Large intestine (tissue), 3 donors: ENCODE measurements at regions not wholly inside any gene's neighbourhood (a gene's known extent, or its start where the extent isn't known, plus 50 kb on each side); places are given as distances from the start of the nearest gene placed in this dataset.
"Not testable (repeated sequence)": the region's sequence is repeated elsewhere in the genome, so short reads cannot be mapped to it uniquely, and the experiment has no call there.

Source experiments
- DNase-seq, 2 donors: peaks; one replicate each; pipeline versions ENCODE4 v3.0.0 to v3.0.0-alpha.2; 2013
- H3K27ac ChIP-seq: one replicate; pipeline ENCODE4 v1.5.1; 2013; ENCODE audit warnings: low read length
- H3K27me3 ChIP-seq: 2 replicates; pipeline ENCODE4 v1.6.1; 2013; ENCODE audit warnings: low read length; ENCODE audit not compliant: control insufficient read depth, insufficient read depth
- H3K36me3 ChIP-seq: 2 replicates; pipeline ENCODE4 v1.6.1; 2013; ENCODE audit warnings: low read length; ENCODE audit not compliant: control insufficient read depth, insufficient read depth
- H3K4me1 ChIP-seq: one replicate; pipeline ENCODE4 v1.6.1; 2013; ENCODE audit warnings: low read length; ENCODE audit not compliant: control insufficient read depth, insufficient read depth
- H3K4me3 ChIP-seq: one replicate; pipeline ENCODE4 v1.5.1; 2013; ENCODE audit warnings: low read length
- H3K9me3 ChIP-seq: one replicate; pipeline ENCODE4 v1.6.1; 2013; ENCODE audit warnings: mild to moderate bottlenecking, low read depth, low read length, moderate library complexity; ENCODE audit not compliant: control insufficient read depth
- WGBS: methylation state at CpG from one replicate; pipeline ENCODE4 v1.1.5; 2013; ENCODE audit warnings: low lambda C conversion rate; ENCODE audit not compliant: insufficient coverage; 5-methylcytosine and 5-hydroxymethylcytosine counted together

- H3K9me3 ChIP-seq: peaks cover 11% of the 10 kb centered on the region
- not testable (repeated sequence) for H3K4me3 ChIP-seq, H3K27ac ChIP-seq, H3K36me3 ChIP-seq, DNase-seq, H3K4me1 ChIP-seq, H3K27me3 ChIP-seq
- WGBS: no CpG with 5 or more reads among the region's 36 CpGs
Measured at GRCh38 chr18:39308931-39309521, 1743.4 kb upstream of the CELF4 start.

- DNase-seq: no peak
- 80% methylated on average over 1 of the region's 1 CpG for WGBS
- peaks cover 11% of the 10 kb centered on the region for H3K9me3 ChIP-seq
- H3K27me3 ChIP-seq: no peaks in the 10 kb centered on the region
- no peak overlapping the region for H3K4me3 ChIP-seq
- no peaks in the 10 kb centered on the region for H3K36me3 ChIP-seq
- no peak overlapping the region for H3K27ac ChIP-seq
- H3K4me1 ChIP-seq: no peaks in the 10 kb centered on the region
Measured at GRCh38 chr18:39305766-39306165, 1740.2 kb upstream of the CELF4 start.

DNA sequence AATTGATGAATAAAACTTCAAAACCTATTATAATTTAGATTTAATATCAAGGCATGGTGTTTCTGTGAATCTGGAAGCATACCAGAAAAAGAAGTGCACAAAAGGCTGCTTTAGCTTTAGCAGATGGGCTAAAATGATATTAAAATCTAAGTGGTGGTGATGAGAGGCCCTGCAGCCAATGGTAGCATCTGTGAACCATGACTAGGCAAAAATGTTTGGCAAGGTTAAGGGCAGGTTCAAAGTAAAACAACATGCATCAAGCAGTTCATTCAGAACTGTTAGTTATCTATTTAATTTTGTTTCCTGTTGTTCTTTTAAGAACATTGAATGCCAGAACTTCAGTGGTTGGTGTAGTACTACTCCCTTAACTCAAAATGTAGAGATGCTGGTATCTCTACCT is 1736.9 kb upstream of the CELF4 start:
- Histone ChIP-seq H3K36me3 (no peaks in the 10 kb centered on the region), H3K9me3 (no peaks in the 10 kb centered on the region), H3K4me1 (no peaks in the 10 kb centered on the region), H3K4me3 (no peak overlapping the region), H3K27me3 (no peaks in the 10 kb centered on the region), H3K27ac (no peak overlapping the region)
- DNase-seq: no peak

DNA sequence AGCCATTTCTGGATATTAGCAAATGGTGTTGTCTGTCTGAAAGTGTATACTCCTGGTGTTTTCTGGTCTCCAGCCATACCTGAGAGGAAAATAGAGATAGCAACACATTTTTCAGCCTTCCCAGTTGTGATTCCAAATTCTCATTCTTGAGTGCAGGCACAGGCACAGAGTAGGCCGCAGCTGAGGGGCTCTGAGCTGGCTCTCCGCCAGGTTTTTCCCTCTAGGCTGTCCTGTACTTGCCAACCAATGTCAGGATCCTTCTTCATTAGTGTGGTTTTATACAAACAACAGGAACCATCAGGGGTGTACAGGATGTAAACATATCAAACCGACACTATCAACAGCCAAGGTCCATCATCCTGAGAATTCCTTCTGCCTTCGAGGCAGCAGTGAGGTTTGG is 1733.6 kb upstream of the CELF4 start:
- H3K4me3 ChIP-seq: no peak overlapping the region
- H3K27ac ChIP-seq: no peak overlapping the region
- DNase-seq: no peak
- WGBS: no CpG with 5 or more reads among the region's 4 CpGs
- H3K36me3 ChIP-seq: no peaks in the 10 kb centered on the region
- H3K9me3 ChIP-seq: no peaks in the 10 kb centered on the region
- no peaks in the 10 kb centered on the region for H3K4me1 ChIP-seq
- no peaks in the 10 kb centered on the region for H3K27me3 ChIP-seq

- Histone ChIP-seq H3K27me3 (no peaks in the 10 kb centered on the region), H3K4me3 (no peak overlapping the region), H3K36me3 (no peaks in the 10 kb centered on the region), H3K4me1 (no peaks in the 10 kb centered on the region), H3K27ac (no peak overlapping the region), H3K9me3 (no peaks in the 10 kb centered on the region)
- WGBS: no CpG with 5 or more reads among the region's 1 CpG
- no peak for DNase-seq
Measured at GRCh38 chr18:39297225-39297624, 1731.6 kb upstream of the CELF4 start.

DNA sequence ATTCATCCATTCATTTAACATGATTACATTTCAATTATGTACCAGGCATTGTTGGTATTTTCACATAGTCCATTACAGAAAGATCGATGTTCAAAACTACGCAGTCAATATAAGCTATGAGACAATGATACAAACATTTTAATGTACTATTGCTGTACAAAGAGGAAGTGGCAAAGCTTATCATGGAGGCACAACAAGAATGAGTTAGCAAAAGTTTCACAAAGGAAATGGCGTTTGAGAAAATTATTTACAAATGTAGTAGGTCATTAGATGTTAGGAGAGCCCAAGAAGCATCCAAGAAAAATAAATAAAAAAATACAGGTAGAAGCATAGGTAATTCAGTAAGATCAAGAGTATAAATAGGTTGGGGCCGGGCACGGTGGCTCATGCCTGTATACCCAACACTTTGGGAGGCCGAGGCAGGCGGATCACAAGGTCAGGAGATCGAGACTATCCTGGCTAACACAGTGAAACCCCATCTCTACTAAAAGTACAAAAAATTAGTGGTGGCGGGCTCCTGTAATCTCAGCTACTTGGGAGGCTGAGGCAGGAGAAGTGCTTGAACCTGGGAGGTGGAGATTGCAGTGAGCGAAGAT is 1730.8 kb upstream of the CELF4 start:
- H3K4me1 ChIP-seq: no peaks in the 10 kb centered on the region
- DNase-seq: no peak
- WGBS: 100% methylated on average over 3 of the region's 10 CpGs
- H3K4me3 ChIP-seq: no peak overlapping the region
- H3K9me3 ChIP-seq: no peaks in the 10 kb centered on the region
- no peaks in the 10 kb centered on the region for H3K27me3 ChIP-seq
- no peaks in the 10 kb centered on the region for H3K36me3 ChIP-seq
- no peak overlapping the region for H3K27ac ChIP-seq

DNA sequence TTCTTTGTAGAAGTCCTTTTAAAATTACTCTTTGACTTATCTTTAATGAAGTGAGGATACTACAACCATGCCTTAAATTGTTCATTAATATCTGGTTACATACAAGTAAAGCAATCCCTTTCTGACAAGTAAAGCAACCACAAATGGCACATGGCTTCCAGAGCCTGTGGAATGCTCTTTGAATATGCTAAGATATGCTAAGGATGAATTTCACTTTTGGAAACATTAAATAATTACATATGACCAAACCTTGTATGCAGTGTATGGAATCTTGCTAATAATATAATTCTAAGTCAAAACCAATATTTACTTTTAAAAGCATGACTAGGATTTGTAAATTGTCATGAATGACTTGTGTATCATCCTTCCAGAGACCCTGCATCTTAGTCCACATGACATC is 1711.2 kb upstream of the CELF4 start:
- no peaks in the 10 kb centered on the region for H3K36me3 ChIP-seq
- no peak overlapping the region for H3K4me3 ChIP-seq
- DNase-seq: no peak
- no peaks in the 10 kb centered on the region for H3K9me3 ChIP-seq
- no peaks in the 10 kb centered on the region for H3K27me3 ChIP-seq
- H3K27ac ChIP-seq: no peak overlapping the region
- no peaks in the 10 kb centered on the region for H3K4me1 ChIP-seq

DNA sequence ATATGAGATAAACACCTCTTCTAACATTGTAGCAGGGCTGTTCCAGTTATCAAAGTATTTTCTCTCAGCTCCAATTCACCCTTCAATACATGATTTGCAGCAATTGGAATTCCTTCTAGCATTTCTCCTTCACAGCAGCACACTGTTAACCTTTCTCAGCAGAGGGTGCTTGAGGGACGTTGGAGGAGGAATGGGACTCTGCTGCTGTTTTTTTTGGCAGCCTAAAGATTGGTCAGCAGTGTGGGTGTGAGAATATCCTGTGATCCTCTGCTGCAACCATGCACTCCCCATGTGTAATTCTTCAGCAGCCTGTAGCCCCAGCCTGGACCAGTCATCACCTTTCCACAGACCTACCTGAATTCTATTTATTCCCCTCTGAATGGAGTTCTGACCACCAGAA is 1708.9 kb upstream of the CELF4 start:
- DNase-seq: no peak
- Histone ChIP-seq H3K27me3 (no peaks in the 10 kb centered on the region), H3K4me3 (no peak overlapping the region), H3K36me3 (no peaks in the 10 kb centered on the region), H3K27ac (no peak overlapping the region), H3K4me1 (no peaks in the 10 kb centered on the region), H3K9me3 (no peaks in the 10 kb centered on the region)
- no CpG with 5 or more reads among the region's 1 CpG for WGBS

GRCh38 chr18:39272230-39272629 is 1706.6 kb upstream of the CELF4 start:
- WGBS: no CpG with 5 or more reads among the region's 1 CpG
- no peaks in the 10 kb centered on the region for H3K27me3 ChIP-seq
- no peak overlapping the region for H3K27ac ChIP-seq
- H3K9me3 ChIP-seq: no peaks in the 10 kb centered on the region
- no peak overlapping the region for H3K4me3 ChIP-seq
- H3K36me3 ChIP-seq: no peaks in the 10 kb centered on the region
- no peak for DNase-seq
- no peaks in the 10 kb centered on the region for H3K4me1 ChIP-seq

DNA sequence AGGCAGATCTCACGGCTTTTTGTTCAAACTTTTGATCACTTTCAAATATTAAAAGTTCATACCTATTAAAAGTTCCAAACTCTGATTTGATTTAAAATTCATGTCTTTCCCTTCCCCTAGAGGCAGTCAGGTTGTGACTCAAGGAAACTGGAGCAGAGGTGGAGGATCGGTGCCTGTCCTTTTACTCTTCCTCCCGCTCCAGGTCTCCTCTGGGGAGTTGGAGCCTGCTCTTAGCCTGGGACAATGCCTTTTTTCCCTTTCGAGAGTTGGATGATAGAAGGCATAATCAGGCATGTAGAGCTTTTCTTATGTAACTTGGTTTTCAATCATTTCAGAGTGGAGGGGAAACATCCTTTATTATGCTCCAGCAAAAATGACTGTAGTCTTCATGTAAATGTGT is 1706.1 kb upstream of the CELF4 start:
- no peaks in the 10 kb centered on the region for H3K27me3 ChIP-seq
- no peaks in the 10 kb centered on the region for H3K9me3 ChIP-seq
- H3K4me1 ChIP-seq: no peaks in the 10 kb centered on the region
- WGBS: 91% methylated on average over 1 of the region's 4 CpGs
- H3K27ac ChIP-seq: no peak overlapping the region
- no peak overlapping the region for H3K4me3 ChIP-seq
- no peaks in the 10 kb centered on the region for H3K36me3 ChIP-seq
- DNase-seq: no peak

- WGBS: 80% methylated on average over 1 of the region's 1 CpG
- H3K4me3 ChIP-seq: no peak overlapping the region
- DNase-seq: no peak
- H3K4me1 ChIP-seq: no peaks in the 10 kb centered on the region
- H3K9me3 ChIP-seq: no peaks in the 10 kb centered on the region
- no peak overlapping the region for H3K27ac ChIP-seq
- H3K36me3 ChIP-seq: no peaks in the 10 kb centered on the region
- H3K27me3 ChIP-seq: no peaks in the 10 kb centered on the region
Measured at GRCh38 chr18:39260565-39260964, 1695.0 kb upstream of the CELF4 start.
